ENCODE measurements at regions not wholly inside any gene's neighbourhood (a gene's known extent, or its start where the extent isn't known, plus 50 kb on each side); places are given as distances from the start of the nearest gene placed in this dataset.

DNA sequence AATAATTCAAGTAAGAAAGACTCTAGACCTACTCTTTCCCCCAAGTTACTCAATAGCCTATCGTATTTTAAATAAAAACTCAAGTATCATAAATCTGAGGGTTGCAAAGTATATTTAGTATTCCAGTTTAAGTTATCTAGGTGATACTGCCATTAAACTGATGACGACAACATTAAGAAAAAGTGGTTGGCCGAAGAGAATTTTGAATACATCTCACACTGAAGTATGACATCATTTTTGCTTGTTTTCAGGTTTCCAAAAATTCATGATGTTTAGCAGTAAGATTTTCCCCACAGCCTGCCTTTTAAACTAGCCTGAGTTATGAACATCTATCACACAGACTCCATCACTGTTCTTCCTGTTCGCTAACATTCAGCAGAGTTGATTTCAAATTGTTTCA is 102.1 kb upstream of the RAB27B start:
- Histone ChIP-seq H3K4me3 (ENCODE audit: low read depth, low read length) (no peak overlapping the region), H3K9me3 (ENCODE audit: control insufficient read depth, insufficient read depth, low read length) (peaks cover 3% of the 10 kb centered on the region; the same call in 1 of the 2 replicates), H3K27ac (ENCODE audit: low read depth, low read length) (no peak overlapping the region), H3K27me3 (ENCODE audit: control insufficient read depth, insufficient read depth, low read length) (no peaks in the 10 kb centered on the region)
- CTCF ChIA-PET, result no interaction called here
- DNase-seq (ENCODE audit: low read depth, low spot score), result no peak
- POLR2A ChIA-PET, result no interaction called here
- TF ChIP-seq, protein P1, sequence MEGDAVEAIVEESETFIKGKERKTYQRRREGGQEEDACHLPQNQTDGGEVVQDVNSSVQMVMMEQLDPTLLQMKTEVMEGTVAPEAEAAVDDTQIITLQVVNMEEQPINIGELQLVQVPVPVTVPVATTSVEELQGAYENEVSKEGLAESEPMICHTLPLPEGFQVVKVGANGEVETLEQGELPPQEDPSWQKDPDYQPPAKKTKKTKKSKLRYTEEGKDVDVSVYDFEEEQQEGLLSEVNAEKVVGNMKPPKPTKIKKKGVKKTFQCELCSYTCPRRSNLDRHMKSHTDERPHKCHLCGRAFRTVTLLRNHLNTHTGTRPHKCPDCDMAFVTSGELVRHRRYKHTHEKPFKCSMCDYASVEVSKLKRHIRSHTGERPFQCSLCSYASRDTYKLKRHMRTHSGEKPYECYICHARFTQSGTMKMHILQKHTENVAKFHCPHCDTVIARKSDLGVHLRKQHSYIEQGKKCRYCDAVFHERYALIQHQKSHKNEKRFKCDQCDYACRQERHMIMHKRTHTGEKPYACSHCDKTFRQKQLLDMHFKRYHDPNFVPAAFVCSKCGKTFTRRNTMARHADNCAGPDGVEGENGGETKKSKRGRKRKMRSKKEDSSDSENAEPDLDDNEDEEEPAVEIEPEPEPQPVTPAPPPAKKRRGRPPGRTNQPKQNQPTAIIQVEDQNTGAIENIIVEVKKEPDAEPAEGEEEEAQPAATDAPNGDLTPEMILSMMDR (IDR thresholded peaks at IDR 0.05; ENCODE audit: low read depth, low read length), result no peak

DNA sequence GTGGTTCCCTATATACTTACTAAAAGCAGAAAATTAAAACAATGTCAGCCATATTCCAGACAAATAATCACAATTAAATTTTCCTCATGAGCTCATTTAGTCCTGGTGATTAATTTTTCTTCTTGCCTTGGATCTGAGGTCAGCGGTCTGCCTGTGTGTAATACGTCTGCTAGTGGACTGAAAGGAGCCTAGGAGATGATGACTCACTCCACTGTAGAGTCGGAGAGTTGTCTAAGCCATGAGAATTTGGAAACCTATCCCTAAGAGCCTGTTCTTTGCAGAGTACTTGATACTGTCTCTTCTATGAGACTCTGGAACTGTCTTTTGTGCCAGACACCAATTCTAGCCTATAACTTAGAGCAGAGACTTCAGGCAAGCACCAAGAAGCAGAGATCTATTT is 94.2 kb upstream of the RAB27B start:
- no peaks in the 10 kb centered on the region for H3K27me3 ChIP-seq (ENCODE audit: control insufficient read depth, insufficient read depth, low read length)
- TF ChIP-seq, protein P1 (IDR thresholded peaks at IDR 0.05; ENCODE audit: low read depth, low read length), result no peak
- peak; percentile 68 for DNase-seq (ENCODE audit: low read depth, low spot score)
- peaks cover 3% of the 10 kb centered on the region; the same call in 1 of the 2 replicates for H3K9me3 ChIP-seq (ENCODE audit: control insufficient read depth, insufficient read depth, low read length)
- POLR2A ChIA-PET, result no interaction called here
- H3K27ac ChIP-seq (ENCODE audit: low read depth, low read length), result no peak overlapping the region
- no peak overlapping the region for H3K4me3 ChIP-seq (ENCODE audit: low read depth, low read length)
- CTCF ChIA-PET, result no interaction called here

DNA sequence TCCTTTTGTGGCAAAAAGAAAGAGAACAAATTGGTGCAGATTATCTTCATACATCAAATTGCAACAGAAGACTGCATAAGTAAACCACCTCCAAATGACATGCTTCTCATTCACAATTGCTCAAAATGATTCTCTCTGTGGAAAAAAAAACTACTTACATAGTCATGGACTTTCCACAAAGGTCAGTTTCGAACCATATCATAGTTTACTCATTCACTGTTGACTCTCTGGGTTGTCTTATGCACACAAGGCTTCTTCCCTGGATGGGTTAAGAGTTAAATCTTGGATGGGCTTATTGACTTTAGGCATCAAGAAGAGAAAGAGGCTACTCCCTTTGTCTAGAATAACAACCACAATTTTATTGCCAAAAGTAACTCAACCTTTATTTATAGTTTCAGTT is 91.3 kb upstream of the RAB27B start:
- Histone ChIP-seq H3K4me3 (ENCODE audit: low read depth, low read length) (no peak overlapping the region), H3K9me3 (ENCODE audit: control insufficient read depth, insufficient read depth, low read length) (no peaks in the 10 kb centered on the region), H3K27me3 (ENCODE audit: control insufficient read depth, insufficient read depth, low read length) (no peaks in the 10 kb centered on the region), H3K27ac (ENCODE audit: low read depth, low read length) (no peak overlapping the region)
- ChIA-PET CTCF (no interaction called here), POLR2A (interaction anchor here (0.6 kb wide), 1 partner anchor 1983 kb away, joined by 4 read pairs; no protein-coding TSS in a partner anchor)
- no peak for DNase-seq (ENCODE audit: low read depth, low spot score)
- TF ChIP-seq, protein P1 (IDR thresholded peaks at IDR 0.05; ENCODE audit: low read depth, low read length), result no peak

DNA sequence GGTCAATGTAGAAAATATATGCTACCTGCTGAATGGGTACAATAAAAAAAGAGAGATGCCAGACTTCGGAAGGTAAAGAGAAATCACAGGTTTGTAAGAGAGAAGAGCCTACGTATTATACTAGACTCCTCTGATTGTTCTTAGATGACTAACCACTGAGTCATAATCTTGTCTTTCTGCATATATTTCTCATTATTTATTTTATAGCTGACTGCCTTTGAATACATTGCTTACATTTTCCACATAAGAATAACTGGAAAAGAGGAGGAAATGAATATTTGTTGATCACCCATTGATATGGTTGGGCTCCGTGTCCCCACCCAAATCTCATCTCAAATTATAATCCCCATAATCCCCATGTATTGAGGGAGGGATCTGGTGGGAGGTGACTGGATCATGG is 90.3 kb upstream of the RAB27B start:
- Histone ChIP-seq H3K4me3 (ENCODE audit: low read depth, low read length) (no peak overlapping the region), H3K27me3 (ENCODE audit: control insufficient read depth, insufficient read depth, low read length) (no peaks in the 10 kb centered on the region), H3K27ac (ENCODE audit: low read depth, low read length) (no peak overlapping the region), H3K9me3 (ENCODE audit: control insufficient read depth, insufficient read depth, low read length) (no peaks in the 10 kb centered on the region)
- peak; percentile 10 for DNase-seq (ENCODE audit: low read depth, low spot score)
- TF ChIP-seq, protein P1 (IDR thresholded peaks at IDR 0.05; ENCODE audit: low read depth, low read length), result no peak
- ChIA-PET CTCF (no interaction called here), POLR2A (no interaction called here)

DNA sequence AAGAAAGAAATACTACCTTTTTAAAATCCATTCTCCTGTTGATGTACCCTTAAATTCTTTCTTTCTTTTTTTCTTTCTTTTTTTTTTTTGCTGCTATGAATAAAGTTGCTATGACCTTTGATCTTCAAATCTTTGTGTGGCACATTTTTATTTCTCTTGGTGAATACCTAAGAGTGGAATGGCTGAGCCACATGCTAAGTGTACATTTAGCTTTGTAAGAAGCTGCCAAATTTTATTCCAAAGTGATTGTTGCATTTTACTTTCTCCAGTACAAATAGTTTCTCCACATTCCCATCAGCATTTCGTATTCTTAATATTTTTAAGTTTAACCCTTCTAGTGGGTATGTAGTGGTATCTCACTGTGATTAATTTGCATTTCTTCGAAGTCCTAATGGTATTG is 88.8 kb upstream of the RAB27B start:
- TF ChIP-seq, protein P1 (IDR thresholded peaks at IDR 0.05; ENCODE audit: low read depth, low read length), result no peak
- ChIA-PET POLR2A (no interaction called here), CTCF (interaction anchor here (1.2 kb wide), 1 partner anchor 69 kb away, joined by 3 read pairs; no protein-coding TSS in a partner anchor)
- H3K4me3 ChIP-seq (ENCODE audit: low read depth, low read length), result no peak overlapping the region
- H3K9me3 ChIP-seq (ENCODE audit: control insufficient read depth, insufficient read depth, low read length), result no peaks in the 10 kb centered on the region
- no peak for DNase-seq (ENCODE audit: low read depth, low spot score)
- H3K27ac ChIP-seq (ENCODE audit: low read depth, low read length), result no peak overlapping the region
- no peaks in the 10 kb centered on the region for H3K27me3 ChIP-seq (ENCODE audit: control insufficient read depth, insufficient read depth, low read length)
